ENCODE measurements at regions not wholly inside any gene's neighbourhood (a gene's known extent, or its start where the extent isn't known, plus 50 kb on each side); places are given as distances from the start of the nearest gene placed in this dataset.

GRCh38 chr2:67462738-67463496, 65.8 kb downstream of the ETAA1 start:
- no peak for TF ChIP-seq CTCF (IDR thresholded peaks at IDR 0.05)
- TF ChIP-seq POLR2A (IDR thresholded peaks at IDR 0.05), result no peak

Data from lower leg skin (tissue), 3 donors.